NCI-H345 (cell line): ENCODE measurements at regions not wholly inside any gene's neighbourhood (a gene's known extent, or its start where the extent isn't known, plus 50 kb on each side); places are given as distances from the start of the nearest gene placed in this dataset.
A peak's percentile ranks its signal among the peaks of the same experiment; 100 is the strongest.

Experiments used
- DNase-seq: peaks from one replicate; lab custom pipeline; 2025; lab: John Stamatoyannopoulos, UW

DNA sequence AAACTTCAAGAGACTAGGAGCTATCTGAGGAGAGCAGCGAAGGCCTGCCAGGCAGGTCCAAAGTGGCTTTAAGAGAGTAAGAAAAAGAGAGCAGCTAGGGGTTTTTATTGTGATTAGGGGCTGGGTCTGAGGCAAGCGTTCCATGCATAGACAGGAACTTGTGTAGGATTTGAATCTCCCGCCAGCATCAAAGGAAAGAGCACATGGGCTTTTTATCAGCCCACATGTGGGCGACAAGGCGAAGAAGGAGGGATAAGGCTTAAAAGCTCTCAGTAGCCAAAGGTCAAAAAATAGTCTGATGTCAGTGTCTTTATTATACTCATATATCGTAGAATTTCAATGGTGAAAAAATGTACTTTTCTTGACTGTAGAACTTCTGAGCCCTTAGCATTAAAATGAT, 178.5 kb upstream of the TMEFF2 start:
- no peak for DNase-seq

DNA sequence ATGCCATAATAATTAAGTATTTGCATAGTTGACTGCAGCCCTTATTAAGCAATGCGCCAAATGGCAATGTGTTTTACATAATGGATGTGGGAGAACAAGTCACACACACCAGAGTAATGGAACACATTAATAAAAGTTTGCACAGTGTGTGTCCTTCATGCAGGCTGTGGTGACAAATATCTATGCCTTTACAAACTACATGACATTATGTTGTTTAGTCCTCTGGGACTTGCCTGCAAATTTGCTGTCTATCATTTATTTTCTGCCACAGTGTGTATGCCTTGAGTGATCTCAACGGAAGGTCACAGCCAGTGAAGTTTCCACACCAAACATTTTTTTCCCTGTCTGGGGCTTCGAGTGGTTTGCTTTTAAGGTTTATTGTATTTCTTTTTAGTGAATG, 175.2 kb upstream of the TMEFF2 start:
- DNase-seq: no peak

DNA sequence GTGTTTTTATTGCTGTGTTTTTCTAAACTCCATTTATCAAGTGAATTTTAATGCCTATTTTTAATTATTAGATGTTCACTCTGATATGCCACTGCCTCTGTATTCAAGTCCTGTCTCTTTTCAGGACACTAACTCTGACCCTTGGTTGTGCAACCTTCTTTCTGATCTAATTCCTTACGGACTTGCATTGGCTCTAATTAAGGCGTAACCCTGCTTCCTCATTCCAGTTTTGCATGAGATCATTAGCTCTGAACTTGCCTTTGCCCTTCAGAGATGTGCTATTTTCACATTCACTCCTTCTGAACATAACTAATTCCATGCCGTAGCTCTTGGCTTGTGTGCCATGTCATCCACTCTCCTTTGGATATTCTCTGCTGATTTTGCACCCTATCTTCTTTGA, 162.5 kb upstream of the TMEFF2 start:
- DNase-seq: no peak

DNA sequence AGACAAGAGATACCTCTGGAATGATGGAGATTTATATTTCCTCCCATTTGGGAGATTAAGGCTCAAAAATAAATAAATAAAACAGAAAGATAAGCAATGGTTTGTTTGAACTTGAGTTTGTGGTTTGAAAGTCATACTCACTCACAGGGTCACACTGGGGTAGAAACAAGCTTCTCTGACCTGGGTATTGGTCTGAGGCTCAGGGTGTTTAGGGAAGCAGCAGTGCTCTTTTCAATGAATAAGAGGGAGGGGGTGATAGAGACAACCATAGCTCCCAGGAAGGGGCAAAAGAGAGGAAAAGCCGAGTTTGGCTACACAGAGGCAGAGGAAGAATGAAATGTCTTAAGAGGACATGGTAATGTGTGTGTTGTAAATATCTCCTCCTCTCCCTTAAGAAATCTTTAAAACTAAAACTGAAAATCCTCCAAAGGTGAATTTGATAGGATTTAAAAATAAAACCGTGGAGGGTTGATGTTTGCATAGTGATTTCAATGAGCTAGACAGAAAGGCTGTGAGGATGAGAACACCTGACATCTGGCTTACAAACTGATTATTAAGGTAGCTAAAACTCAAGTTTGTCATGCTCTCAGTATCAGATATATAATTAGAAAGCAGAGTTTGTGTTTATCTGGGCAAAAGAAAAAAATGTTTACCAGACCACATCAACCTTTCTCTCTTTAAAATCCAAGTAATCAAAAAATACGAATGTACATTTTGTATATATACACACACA, 159.9 kb upstream of the TMEFF2 start:
- no peak for DNase-seq

DNA sequence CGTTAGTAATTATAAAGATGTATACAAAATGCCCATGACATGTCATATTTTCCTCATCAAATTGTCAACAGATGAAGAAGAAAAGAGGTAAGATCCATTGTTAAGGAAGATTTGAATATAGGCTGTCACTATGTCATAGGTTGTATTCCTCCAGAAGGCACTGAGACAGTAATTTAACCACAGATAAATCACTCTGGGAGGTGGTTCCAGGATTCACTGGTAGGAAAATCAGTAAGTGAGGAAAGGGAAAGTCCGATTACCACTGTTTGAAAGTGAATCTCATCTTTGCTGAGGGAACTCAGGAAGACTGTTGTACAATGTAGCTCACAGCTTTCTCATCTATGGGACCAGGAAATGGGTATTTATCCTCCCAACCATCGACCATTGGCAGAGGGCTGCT, 152.8 kb upstream of the TMEFF2 start:
- DNase-seq: no peak

DNA sequence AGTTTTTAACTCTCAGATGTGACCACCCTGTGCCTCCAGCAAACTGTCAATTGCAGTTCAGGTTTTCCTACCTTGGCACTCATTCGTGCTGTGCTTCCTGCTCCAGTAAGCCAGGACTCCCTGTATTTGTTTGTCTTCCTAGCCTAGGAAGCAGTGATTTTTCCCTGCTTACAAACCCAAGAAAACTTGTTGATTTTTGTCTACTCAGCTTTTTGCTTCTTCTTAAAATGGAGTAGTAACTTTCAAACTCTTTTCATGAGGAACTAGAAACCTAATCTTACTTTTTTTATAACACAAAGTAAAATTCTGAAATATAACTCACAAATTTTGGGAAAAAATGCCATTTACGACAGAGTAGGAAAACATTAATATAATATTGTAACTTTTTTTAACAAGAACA, 150.6 kb upstream of the TMEFF2 start:
- no peak for DNase-seq

DNA sequence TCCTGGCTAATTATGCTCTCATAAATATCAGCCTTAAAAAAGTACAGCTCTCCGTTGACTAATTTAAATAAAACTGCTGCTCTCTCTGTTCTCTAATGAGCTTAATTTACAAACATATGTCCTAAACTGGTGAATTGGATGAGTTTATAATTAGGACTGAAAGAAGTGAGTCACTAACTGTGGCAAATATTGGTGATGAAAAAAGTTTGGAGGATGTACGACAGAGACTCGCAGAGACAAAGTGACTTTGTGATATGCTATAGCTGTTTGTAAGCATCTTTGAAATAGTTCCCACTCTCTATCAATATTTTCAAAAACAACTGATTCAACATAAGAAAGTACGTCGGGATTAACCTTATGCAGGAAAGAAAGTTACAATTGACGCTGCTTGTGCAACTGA, 138.9 kb upstream of the TMEFF2 start:
- no peak for DNase-seq

DNA sequence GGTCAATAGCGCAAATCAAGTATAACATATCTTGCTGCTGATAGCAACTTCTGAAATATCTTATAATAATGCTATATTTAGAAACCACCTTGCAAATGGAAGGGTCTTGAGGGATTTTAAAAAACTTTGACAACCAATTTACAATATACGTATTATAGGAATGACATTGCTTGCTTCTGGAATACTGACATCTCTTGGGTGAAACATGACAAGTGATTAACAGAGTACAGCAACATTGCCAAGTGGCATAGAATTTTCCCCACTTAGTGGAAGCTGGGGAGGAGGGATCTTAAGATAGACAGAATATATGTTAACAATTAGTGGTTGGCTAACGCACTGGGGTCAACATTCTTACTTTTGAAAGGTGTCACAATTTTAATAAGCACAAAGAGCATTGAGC, 133.6 kb upstream of the TMEFF2 start:
- no peak for DNase-seq

DNA sequence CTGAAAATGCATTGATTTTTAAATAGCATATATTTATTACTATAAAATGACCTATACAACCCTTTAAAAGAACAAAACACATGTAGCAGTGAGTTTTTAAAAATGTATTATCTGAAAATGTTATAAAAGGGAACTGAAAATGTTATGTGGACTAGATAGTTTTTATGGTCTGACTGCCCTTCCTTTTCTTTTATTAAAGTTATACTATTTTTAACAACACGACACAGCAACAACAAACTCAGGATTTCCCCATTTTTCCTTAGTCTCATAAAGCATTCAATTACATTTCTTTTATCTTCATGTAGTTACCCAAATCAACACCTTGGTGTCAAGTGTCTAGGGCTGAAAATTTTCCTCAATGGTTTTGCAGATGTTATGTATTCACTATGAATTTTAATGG, 132.8 kb upstream of the TMEFF2 start:
- DNase-seq: no peak

DNA sequence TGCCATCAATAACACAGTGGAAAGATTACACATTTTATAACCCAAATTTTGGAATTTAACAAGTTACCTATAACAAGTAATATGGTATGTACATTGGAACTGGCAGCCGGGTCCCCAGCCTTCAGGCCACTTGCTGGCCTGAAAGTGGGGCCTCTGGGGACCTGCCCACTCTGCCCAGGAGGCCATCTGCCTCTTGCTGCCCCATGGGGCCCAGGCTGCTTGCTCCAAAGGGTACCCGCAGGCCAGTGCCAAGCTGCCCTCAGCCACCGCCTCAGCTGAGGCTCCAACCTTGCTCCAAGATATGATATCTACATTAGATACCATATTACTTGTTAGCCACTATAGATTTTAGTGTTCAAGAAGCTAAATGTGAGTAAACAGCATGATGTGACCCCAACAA, 120.8 kb upstream of the TMEFF2 start:
- DNase-seq: no peak

DNA sequence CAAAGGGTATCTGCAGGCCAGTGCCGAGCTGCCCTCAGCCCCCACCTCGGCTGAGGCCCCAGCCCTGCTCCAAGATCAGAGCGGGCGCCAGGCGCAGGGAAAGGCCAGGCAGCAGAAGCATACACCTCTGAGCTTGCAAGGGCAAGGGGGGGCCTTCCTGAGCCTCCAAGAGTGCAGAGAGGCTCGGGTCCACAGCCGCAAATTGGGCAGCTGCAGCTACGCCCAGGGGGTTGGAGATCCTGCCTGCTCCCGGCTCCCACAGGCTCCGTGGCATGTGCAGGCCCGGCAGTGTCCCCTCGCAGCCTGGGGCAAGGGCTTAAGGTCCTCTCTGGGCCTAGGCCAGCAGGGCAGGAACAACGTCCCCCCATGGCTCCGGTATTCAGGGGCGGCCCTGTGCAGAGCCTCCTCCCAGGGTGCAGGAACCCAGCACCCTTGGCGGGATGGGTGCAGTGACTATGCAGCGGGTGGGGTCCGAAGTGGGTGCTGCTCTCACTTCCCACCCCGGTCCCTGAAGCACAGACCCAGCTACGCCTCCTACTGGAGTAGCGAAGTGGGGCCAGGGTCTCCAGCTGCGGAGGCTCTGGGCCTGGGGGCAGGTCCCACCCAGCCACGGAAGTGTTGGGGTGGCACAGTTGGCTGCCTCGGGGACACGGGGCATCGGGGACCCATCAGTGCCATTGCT, 120.2 kb upstream of the TMEFF2 start:
- DNase-seq: no peak

DNA sequence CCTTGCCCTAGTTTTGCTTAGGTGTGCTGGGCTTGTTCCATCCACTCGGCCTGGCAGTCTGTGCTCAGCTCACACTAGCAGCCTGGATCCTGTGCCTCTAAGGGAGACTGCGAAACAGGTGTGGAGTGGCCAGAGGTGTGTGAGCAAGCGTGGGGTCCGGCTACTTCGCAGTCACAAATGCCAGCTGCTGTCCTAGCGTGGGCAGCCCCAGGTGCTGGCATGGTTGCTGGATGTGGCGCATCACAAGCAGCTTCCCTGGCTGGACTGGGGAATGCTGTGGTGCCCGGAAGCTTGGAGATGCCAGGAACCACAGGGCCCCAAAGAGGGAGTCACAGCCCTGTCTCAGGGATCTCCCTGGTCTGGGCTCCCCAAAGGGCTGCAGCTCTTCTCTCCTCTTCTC, 119.0 kb upstream of the TMEFF2 start:
- DNase-seq: no peak

DNA sequence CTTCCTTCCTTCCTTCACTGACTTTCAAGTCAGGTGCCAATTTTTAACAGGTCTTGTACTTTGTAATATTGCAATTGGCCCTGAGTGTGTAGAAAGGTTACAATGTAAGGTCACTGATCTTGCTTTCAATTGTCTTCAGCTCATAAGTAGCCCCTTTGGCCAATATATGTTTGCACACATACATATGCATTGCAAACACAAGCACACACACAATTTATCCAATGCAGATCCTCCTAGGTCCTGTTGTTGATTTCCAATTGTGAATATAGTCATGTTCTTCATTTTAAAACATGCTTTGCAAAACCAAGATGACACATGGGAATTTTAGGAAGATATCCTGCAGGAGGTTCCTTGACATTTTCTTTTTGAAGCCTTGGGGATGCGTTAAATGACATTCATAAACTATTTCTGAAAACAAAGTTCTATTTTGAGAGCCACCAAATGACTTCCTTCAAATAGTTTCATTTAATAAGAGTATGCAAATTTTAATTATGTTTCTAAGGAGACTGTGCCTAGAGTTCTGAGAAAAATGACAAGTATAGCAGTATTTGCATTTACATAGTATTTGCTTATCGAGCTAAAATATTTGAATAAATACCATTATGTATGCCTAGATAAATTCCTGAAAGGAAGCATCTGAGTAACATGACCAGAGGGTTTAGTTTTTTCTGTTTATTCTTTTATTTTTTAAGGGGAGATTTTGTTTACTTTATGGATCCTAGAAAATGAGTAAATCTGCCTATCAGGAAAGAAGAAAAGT, 117.1 kb upstream of the TMEFF2 start:
- no peak for DNase-seq

DNA sequence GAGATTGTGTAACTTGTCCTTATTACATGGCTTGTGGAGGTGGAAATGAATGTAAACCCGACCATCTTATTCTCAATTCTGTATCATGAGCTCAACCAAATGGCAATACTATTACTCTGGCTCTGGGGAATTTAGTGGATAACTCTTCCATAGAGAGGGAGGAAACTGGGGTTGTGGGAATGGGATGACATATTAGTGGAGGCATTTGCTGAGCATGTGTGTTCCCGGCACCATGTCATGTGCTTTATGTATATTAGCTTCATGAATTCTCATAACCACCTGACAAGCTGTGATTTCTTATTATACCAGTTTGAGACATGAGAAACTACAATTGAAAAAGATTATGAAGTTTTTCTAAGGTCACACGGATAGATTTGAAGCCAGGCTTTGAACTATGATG, 112.8 kb upstream of the TMEFF2 start:
- no peak for DNase-seq

DNA sequence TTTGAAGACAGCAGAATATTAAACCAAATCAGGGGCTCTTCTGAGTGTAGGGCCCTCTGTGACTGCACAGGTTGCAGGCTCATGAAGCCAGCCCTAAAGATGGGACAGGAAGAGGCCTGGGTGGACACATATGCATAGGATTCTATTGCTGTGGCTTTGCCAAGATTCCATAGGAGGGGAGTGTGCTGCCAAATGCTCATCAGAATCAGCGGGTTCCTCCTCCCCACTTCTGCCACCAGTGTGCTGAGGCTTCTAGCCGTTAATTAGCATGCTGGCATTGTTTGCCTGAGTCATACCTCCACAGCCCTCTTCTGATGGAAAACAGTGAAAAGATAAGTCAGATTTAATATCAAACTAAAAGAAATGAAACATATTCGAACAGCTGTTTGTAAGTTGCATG, 103.9 kb upstream of the TMEFF2 start:
- no peak for DNase-seq

DNA sequence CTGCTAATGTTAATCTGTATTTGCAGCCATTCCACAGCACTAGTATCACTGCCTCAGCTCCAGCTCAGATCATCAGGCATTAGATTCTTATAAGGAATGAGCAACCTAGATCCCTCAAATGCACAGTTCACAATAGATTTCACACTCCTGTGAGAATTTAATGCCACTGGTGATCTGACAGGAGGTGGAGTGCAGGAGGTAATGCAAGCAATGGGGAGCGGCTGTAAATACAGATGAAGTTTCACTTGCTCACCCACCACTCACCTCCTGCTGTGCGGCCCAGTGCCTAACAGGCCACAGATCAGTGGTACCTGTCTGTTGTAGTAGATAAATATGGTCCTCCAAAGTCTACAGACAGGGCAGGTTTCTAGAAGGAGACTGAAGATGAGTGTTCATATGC, 97.7 kb upstream of the TMEFF2 start:
- DNase-seq: no peak

DNA sequence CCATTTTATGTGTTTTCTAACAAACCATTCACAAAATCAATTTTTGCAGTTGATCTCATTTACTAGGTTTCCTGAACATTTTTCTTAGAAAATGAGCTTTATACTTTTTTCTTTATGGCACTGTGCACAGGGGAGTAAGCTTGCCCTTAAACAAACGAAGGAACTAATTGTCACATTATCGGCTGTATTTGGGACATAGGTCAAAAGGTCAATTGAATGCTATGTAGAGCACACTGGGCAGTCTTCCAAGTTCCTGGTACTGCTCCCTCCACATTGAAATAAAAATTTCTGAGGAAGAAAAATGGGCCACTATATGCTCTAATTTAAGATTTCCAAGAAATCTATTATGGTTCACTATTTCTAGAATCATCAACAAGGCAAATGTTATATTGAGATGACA, 93.6 kb upstream of the TMEFF2 start:
- no peak for DNase-seq

DNA sequence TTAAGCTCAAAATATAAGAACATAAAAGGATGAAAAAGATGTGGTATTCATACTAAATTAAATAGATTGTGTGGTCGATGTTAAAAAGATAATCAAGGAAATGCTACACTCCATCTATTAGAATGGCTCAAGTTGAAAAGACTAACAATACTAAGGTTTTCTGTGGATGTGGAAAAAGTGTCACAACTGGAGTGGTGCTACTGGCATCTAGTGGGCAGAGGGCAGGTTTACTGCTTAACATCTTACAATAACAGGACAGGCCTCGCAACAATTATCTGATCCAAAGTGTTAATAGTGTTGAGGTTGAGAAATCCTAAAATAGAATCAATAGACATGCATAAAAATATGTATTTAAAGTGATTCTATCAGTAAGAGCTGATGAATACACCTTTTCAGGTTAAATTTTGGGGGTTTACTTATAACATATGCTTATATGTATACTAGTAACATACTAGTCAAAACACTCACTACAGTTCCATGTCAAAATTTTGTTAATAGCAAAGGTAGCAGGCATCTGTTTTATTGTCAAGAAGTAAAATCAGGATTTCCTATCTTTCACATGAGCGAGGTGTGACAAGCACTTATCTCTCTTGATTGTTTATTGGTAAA, 91.5 kb upstream of the TMEFF2 start:
- peak; percentile 35 for DNase-seq

DNA sequence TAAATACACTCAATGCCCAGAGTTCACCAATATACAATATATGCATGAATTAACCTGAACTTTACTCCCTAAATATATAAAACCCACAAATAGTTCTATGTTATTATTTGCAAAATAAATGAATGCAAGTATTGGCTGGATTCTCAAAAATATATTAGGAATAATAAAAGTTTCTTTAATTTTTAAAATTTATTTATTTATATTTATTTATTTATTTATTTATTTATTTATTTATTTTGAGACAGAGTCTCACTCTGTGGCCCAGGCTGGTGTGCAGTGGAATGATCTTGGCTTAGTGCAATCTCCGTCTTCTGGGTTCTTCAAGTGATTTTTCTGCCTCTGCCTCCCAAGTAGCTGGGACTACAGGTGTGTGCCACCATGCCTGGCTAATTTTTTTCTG, 88.7 kb upstream of the TMEFF2 start:
- no peak for DNase-seq

DNA sequence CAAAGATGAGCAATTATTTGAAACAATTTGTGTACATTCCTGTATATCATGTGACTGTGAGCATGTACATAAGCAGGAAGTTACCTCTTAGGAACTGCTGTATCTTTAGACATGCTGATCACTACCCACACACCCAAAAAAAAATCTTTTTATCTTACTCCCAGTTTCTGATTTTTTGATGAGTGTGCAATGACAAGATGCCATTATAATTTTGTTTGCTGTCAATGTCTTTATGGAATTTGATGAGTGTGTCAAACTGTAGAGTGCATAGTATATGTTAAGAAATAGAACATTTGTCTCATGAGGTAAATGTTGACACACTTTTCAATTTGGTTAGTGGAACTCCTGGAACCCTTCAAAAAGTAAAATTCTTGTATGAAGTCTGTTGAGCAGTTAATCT, 84.0 kb upstream of the TMEFF2 start:
- no peak for DNase-seq

DNA sequence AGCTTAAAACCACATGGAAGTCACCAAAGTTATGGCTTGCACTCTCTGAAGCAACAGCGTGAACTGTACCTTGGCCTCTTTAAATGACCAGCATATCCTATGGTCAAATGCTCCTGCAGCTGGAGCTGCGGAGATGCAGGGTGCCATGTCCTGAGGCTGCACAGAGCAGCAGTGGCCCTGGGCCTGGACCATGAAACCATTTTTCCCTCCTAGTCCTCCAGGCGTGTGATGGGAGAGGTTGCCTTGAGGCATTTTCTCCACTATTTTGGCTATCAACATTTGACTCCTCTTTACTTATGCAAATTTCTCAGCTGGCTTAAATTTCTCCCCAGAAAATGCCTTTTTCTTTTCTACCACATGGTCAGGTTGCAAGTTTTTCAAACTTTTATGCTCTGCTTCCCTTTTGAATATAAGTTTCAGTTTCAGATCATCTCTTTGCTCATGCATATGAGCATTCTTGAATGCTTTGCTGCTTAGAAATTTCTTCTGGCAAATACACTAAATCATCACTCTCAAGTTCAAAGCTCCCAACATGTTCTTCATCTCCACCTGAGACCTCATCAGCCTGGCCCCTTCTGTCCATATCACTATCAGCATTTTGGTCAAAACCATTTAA, 82.9 kb upstream of the TMEFF2 start:
- no peak for DNase-seq

DNA sequence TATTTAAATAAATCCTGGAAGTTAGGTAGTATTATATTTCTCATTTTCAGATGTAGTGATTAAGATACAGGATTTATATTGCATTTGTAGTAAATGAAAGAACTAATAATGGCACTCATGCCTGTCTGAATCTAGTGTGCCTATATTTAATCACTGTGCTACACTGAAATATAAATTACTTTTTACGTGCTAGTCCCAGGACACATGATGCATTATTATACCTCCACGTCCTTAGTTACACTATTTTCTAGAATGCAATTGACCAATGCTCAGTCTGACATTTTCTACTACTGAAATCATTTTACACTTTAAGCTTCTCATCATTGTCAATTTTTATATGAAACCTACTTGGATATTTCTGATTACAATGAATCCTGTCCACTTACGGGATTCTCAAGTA, 80.9 kb upstream of the TMEFF2 start:
- DNase-seq: no peak

DNA sequence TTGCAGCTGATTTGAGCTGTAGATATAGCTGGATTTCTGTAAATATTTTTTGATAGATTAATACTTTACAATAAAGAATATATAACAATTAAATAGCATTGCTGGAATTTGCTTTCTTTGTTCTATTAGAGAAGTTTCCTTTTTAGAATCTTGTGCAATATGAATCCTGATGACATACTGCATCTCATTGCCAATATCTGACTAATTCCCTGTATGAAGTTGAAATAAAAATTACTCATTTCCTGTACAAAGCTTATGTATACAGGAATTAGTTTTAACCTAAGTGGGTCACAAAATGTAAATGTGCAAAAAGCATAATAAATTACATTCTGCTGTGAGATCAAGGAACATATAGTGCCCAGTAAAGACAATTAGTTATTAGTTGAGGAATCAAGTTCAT, 72.8 kb upstream of the TMEFF2 start:
- no peak for DNase-seq
